ENCODE measurements at regions not wholly inside any gene's neighbourhood (a gene's known extent, or its start where the extent isn't known, plus 50 kb on each side); places are given as distances from the start of the nearest gene placed in this dataset.
"Not testable (repeated sequence)": the region's sequence is repeated elsewhere in the genome, so short reads cannot be mapped to it uniquely, and the experiment has no call there.

DNA sequence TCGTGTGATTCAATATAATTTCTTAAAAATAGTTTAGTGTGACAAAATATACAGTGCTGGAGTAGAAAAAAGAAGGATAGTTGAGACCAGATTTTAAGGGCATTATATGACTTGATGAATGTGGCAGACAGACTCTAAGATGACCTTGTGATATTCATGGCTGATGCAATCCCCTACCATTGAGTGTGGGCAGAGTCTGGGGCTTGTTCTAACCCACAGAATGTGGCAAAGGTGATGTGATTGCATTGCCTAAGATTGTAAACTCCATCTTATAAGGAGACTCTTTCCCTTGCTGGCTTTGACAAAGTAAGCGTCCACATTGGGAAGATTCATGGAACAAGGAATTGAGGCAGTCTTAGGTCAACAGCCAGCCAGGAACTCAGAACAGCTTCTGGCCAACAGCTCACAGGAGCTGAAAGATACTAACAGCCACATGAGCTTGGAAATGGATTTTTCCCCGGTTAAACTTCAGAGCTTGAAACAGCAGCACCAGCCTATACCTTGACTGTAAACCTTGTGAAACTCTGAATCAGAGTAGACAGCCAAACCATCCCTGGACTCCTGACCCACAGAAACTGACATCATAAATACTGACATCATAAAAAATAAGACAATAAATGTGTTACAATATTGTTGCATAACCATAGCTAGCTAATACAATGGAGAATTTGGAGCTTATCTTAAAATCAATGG is 864.5 kb downstream of the TTLL7 start:
- not testable (repeated sequence) for TF ChIP-seq POLR2A (IDR thresholded peaks at IDR 0.05)
- TF ChIP-seq, protein P1, sequence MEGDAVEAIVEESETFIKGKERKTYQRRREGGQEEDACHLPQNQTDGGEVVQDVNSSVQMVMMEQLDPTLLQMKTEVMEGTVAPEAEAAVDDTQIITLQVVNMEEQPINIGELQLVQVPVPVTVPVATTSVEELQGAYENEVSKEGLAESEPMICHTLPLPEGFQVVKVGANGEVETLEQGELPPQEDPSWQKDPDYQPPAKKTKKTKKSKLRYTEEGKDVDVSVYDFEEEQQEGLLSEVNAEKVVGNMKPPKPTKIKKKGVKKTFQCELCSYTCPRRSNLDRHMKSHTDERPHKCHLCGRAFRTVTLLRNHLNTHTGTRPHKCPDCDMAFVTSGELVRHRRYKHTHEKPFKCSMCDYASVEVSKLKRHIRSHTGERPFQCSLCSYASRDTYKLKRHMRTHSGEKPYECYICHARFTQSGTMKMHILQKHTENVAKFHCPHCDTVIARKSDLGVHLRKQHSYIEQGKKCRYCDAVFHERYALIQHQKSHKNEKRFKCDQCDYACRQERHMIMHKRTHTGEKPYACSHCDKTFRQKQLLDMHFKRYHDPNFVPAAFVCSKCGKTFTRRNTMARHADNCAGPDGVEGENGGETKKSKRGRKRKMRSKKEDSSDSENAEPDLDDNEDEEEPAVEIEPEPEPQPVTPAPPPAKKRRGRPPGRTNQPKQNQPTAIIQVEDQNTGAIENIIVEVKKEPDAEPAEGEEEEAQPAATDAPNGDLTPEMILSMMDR (IDR thresholded peaks at IDR 0.05): not testable (repeated sequence)
